ENCODE measurements at regions not wholly inside any gene's neighbourhood (a gene's known extent, or its start where the extent isn't known, plus 50 kb on each side); places are given as distances from the start of the nearest gene placed in this dataset.
"Not testable (repeated sequence)": the region's sequence is repeated elsewhere in the genome, so short reads cannot be mapped to it uniquely, and the experiment has no call there.

- no peaks in the 10 kb centered on the region for H3K36me3 ChIP-seq (replicated peaks; ENCODE audit: low read depth, low read length)
- no peaks in the 10 kb centered on the region for H3K4me1 ChIP-seq (ENCODE audit: low read length)
- no peak overlapping the region for H3K27ac ChIP-seq (ENCODE audit: low read length)
- no peaks in the 10 kb centered on the region for H4K20me1 ChIP-seq (ENCODE audit: insufficient read depth, low read length)
- no peak overlapping the region for H3K4me2 ChIP-seq (ENCODE audit: low read length)
- H3K79me2 ChIP-seq (ENCODE audit: low read length) = no peaks in the 10 kb centered on the region
- H3K9ac ChIP-seq (ENCODE audit: low read length) = no peak overlapping the region
- H2AFZ ChIP-seq (ENCODE audit: low read depth, low read length) = no peak overlapping the region
- no peaks in the 10 kb centered on the region for H3K27me3 ChIP-seq (ENCODE audit: low read depth, low read length)
- TF ChIP-seq CTCF (IDR thresholded peaks at IDR 0.05; ENCODE audit: low read depth, low read length) (no peak), EZH2phosphoT487 (IDR thresholded peaks at IDR 0.05; ENCODE audit: low read depth) (no peak)
- H3K9me3 ChIP-seq (ENCODE audit: insufficient read depth, low read length) = no peaks in the 10 kb centered on the region
- no peak overlapping the region for H3K4me3 ChIP-seq (ENCODE audit: low read length)
Observed at GRCh38 chr3:11910971-11911531, 64.4 kb upstream of the TAMM41 start.

DNA sequence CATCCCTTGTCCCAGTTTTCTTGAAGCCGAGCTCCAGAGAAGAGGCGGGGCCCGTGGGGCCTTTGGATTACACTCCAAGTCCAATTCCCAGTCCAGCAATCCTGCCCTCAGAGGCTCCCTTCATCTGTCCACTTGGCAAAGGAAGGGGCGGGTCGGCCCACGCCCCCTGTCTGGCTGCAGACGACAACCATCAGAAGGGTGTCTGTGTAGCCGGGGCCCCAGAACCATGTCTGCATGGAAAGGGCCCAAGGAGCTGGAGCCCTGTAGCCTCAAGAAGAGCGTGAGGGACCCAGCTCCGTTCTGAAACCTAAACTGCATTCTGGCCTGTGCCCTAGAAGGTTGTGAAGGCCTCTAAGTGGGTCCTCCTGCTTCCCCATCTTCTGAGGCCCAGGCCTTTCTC is 65.2 kb upstream of the TAMM41 start:
- H3K27me3 ChIP-seq (ENCODE audit: low read depth, low read length); H3K27ac ChIP-seq (ENCODE audit: low read length); H3K9me3 ChIP-seq (ENCODE audit: insufficient read depth, low read length); H3K4me3 ChIP-seq (ENCODE audit: low read length); H3K36me3 ChIP-seq (replicated peaks; ENCODE audit: low read depth, low read length); H3K79me2 ChIP-seq (ENCODE audit: low read length); H3K9ac ChIP-seq (ENCODE audit: low read length); H2AFZ ChIP-seq (ENCODE audit: low read depth, low read length); H3K4me1 ChIP-seq (ENCODE audit: low read length); H4K20me1 ChIP-seq (ENCODE audit: insufficient read depth, low read length); H3K4me2 ChIP-seq (ENCODE audit: low read length): not testable (repeated sequence)

DNA sequence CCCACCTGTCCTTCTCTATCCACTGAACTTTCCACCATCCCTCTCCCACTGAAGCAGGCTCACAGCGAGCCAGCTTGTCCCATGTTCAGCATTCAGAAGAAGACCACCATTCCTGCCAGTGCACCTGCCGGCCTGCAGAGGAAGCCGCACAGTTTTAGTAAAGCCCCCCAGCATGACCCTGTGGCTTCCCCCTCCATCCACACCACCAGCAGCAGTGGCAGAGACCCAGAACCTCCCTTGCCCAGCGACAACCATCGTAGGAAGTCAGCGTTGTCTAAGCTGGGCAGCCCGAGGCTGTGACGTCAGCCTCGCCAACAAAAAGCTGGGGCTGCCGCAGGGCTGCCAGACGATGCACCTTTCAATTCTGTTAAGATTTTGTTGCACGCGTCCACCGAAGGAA is 66.6 kb upstream of the TAMM41 start:
- H3K27ac ChIP-seq (ENCODE audit: low read length) = no peak overlapping the region
- H2AFZ ChIP-seq (ENCODE audit: low read depth, low read length) = no peak overlapping the region
- TF ChIP-seq EZH2phosphoT487 (IDR thresholded peaks at IDR 0.05; ENCODE audit: low read depth) = no peak
- no peak for TF ChIP-seq CTCF (IDR thresholded peaks at IDR 0.05; ENCODE audit: low read depth, low read length)
- H3K27me3 ChIP-seq (ENCODE audit: low read depth, low read length) = no peaks in the 10 kb centered on the region
- H3K36me3 ChIP-seq (replicated peaks; ENCODE audit: low read depth, low read length) = no peaks in the 10 kb centered on the region
- no peaks in the 10 kb centered on the region for H4K20me1 ChIP-seq (ENCODE audit: insufficient read depth, low read length)
- H3K4me1 ChIP-seq (ENCODE audit: low read length) = no peaks in the 10 kb centered on the region
- no peak overlapping the region for H3K4me3 ChIP-seq (ENCODE audit: low read length)
- H3K9me3 ChIP-seq (ENCODE audit: insufficient read depth, low read length) = no peaks in the 10 kb centered on the region
- no peak overlapping the region for H3K9ac ChIP-seq (ENCODE audit: low read length)
- no peak overlapping the region for H3K4me2 ChIP-seq (ENCODE audit: low read length)
- H3K79me2 ChIP-seq (ENCODE audit: low read length) = no peaks in the 10 kb centered on the region

GRCh38 chr3:11914041-11914440 is 67.4 kb upstream of the TAMM41 start:
- H4K20me1 ChIP-seq (ENCODE audit: insufficient read depth, low read length) = no peaks in the 10 kb centered on the region
- no peak overlapping the region for H3K9ac ChIP-seq (ENCODE audit: low read length)
- no peaks in the 10 kb centered on the region for H3K79me2 ChIP-seq (ENCODE audit: low read length)
- H3K9me3 ChIP-seq (ENCODE audit: insufficient read depth, low read length) = no peaks in the 10 kb centered on the region
- TF ChIP-seq EZH2phosphoT487 (IDR thresholded peaks at IDR 0.05; ENCODE audit: low read depth) (no peak), CTCF (IDR thresholded peaks at IDR 0.05; ENCODE audit: low read depth, low read length) (no peak)
- H3K4me2 ChIP-seq (ENCODE audit: low read length) = no peak overlapping the region
- no peaks in the 10 kb centered on the region for H3K36me3 ChIP-seq (replicated peaks; ENCODE audit: low read depth, low read length)
- no peak overlapping the region for H3K27ac ChIP-seq (ENCODE audit: low read length)
- H3K4me1 ChIP-seq (ENCODE audit: low read length) = no peaks in the 10 kb centered on the region
- H3K27me3 ChIP-seq (ENCODE audit: low read depth, low read length) = no peaks in the 10 kb centered on the region
- H3K4me3 ChIP-seq (ENCODE audit: low read length) = no peak overlapping the region
- no peak overlapping the region for H2AFZ ChIP-seq (ENCODE audit: low read depth, low read length)

- Histone ChIP-seq H3K9ac (ENCODE audit: low read length) (no peak overlapping the region), H4K20me1 (ENCODE audit: insufficient read depth, low read length) (no peaks in the 10 kb centered on the region), H3K4me1 (ENCODE audit: low read length) (no peaks in the 10 kb centered on the region), H3K36me3 (replicated peaks; ENCODE audit: low read depth, low read length) (no peaks in the 10 kb centered on the region), H3K4me3 (ENCODE audit: low read length) (no peak overlapping the region), H3K4me2 (ENCODE audit: low read length) (no peak overlapping the region), H3K9me3 (ENCODE audit: insufficient read depth, low read length) (no peaks in the 10 kb centered on the region), H2AFZ (ENCODE audit: low read depth, low read length) (no peak overlapping the region), H3K79me2 (ENCODE audit: low read length) (no peaks in the 10 kb centered on the region), H3K27me3 (ENCODE audit: low read depth, low read length) (no peaks in the 10 kb centered on the region), H3K27ac (ENCODE audit: low read length) (no peak overlapping the region)
- TF ChIP-seq EZH2phosphoT487 (IDR thresholded peaks at IDR 0.05; ENCODE audit: low read depth) (no peak), CTCF (IDR thresholded peaks at IDR 0.05; ENCODE audit: low read depth, low read length) (no peak)
Observed at GRCh38 chr3:11914651-11915050, 68.0 kb upstream of the TAMM41 start.
